Neuronal stem cell (in vitro differentiated cells): ENCODE measurements at regions not wholly inside any gene's neighbourhood (a gene's known extent, or its start where the extent isn't known, plus 50 kb on each side); places are given as distances from the start of the nearest gene placed in this dataset.

Experiments used
- DNase-seq: peaks from one replicate; pipeline ENCODE4 v3.0.0-alpha.2; 2013; ENCODE audit warnings: low spot score
- H2AFZ ChIP-seq: one replicate; pipeline ENCODE4 v1.6.1; 2013; ENCODE audit warnings: mild to moderate bottlenecking, low read length, inconsistent platforms
- H2AK5ac ChIP-seq: 2 replicates; pipeline ENCODE4 v1.6.1; 2013; ENCODE audit warnings: low read depth, mild to moderate bottlenecking, inconsistent platforms, low read length, moderate library complexity, mixed read lengths
- H2BK120ac ChIP-seq: 2 replicates; pipeline ENCODE4 v1.6.1; 2013; ENCODE audit warnings: low read depth, mild to moderate bottlenecking, inconsistent platforms, low read length, moderate library complexity, mixed read lengths
- H2BK12ac ChIP-seq: one replicate; pipeline ENCODE4 v1.6.1; 2013; ENCODE audit warnings: low read length, inconsistent platforms
- H2BK15ac ChIP-seq: 2 replicates; pipeline ENCODE4 v1.6.1; 2013; ENCODE audit warnings: mild to moderate bottlenecking, low read length, inconsistent platforms, mixed read lengths
- H2BK5ac ChIP-seq: one replicate; pipeline ENCODE4 v1.6.1; 2013; ENCODE audit warnings: inconsistent platforms, mild to moderate bottlenecking, low read length, moderate library complexity
- H3K14ac ChIP-seq: one replicate; pipeline ENCODE4 v1.6.1; 2013; ENCODE audit warnings: low read length, inconsistent platforms
- H3K18ac ChIP-seq: 2 replicates; pipeline ENCODE4 v1.6.1; 2013; ENCODE audit warnings: low read length, inconsistent platforms
- H3K23ac ChIP-seq: 2 replicates; pipeline ENCODE4 v1.6.1; 2013; ENCODE audit warnings: low read depth, mild to moderate bottlenecking, mixed read lengths, low read length, inconsistent platforms; ENCODE audit not compliant: poor library complexity
- H3K27ac ChIP-seq: replicated peaks from 3 replicates; pipeline ENCODE4 v1.5.1; 2013; ENCODE audit warnings: low read length, inconsistent platforms
- H3K27me3 ChIP-seq, 3 experiments: 2 replicates each; pipeline ENCODE4 v1.6.1; 2013; ENCODE audit warnings: low read length in 3 of 3, mild to moderate bottlenecking in 2 of 3, inconsistent platforms in 1 of 3, low read depth in 1 of 3, mixed read lengths in 1 of 3, moderate library complexity in 1 of 3; ENCODE audit not compliant: control insufficient read depth in 3 of 3, insufficient read depth in 3 of 3
- H3K36me3 ChIP-seq, 2 donors: replicated peaks in 1 of 2; 2 replicates each; pipeline ENCODE4 v1.6.1; 2013; ENCODE audit warnings: low read length in 2 of 2; ENCODE audit not compliant: control insufficient read depth in 2 of 2, insufficient read depth in 2 of 2
- H3K4ac ChIP-seq: 2 replicates; pipeline ENCODE4 v1.6.1; 2013; ENCODE audit warnings: inconsistent platforms, mild to moderate bottlenecking, low read length, moderate library complexity
- H3K4me1 ChIP-seq, 2 donors: 1 replicate in 1 of 2; 2 replicates in 1 of 2; pipeline ENCODE4 v1.6.1; 2013; ENCODE audit warnings: low read length in 2 of 2, low read depth in 1 of 2; ENCODE audit not compliant: control insufficient read depth in 2 of 2, insufficient read depth in 1 of 2
- H3K4me2 ChIP-seq: one replicate; pipeline ENCODE4 v1.6.1; 2013; ENCODE audit warnings: mild to moderate bottlenecking, low read length, inconsistent platforms; ENCODE audit not compliant: insufficient read depth, poor library complexity, severe bottlenecking
- H3K4me3 ChIP-seq, 2 donors: 2 replicates each; pipeline ENCODE4 v1.5.1; 2013; ENCODE audit warnings: low read length in 2 of 2, mild to moderate bottlenecking in 2 of 2, inconsistent platforms in 1 of 2, moderate library complexity in 1 of 2
- H3K79me1 ChIP-seq: one replicate; pipeline ENCODE4 v1.6.1; 2013; ENCODE audit warnings: low read depth, mild to moderate bottlenecking, inconsistent platforms, low read length, moderate library complexity
- H3K9ac ChIP-seq: one replicate; pipeline ENCODE4 v1.6.1; 2013; ENCODE audit warnings: mild to moderate bottlenecking, low read depth, low read length, inconsistent platforms; ENCODE audit not compliant: poor library complexity
- H3K9me3 ChIP-seq, 2 donors: replicated peaks in 1 of 2; 2 replicates each; pipeline versions ENCODE3 to v1.6.1; 2013; ENCODE audit warnings: low read length in 2 of 2, mild to moderate bottlenecking in 2 of 2, inconsistent platforms in 1 of 2, low read depth in 1 of 2, mixed read lengths in 1 of 2, moderate library complexity in 1 of 2; ENCODE audit not compliant: control insufficient read depth in 2 of 2, insufficient read depth in 1 of 2
- H4K8ac ChIP-seq: one replicate; pipeline ENCODE4 v1.6.1; 2013; ENCODE audit warnings: low read depth, mild to moderate bottlenecking, inconsistent platforms, low read length, moderate library complexity
- H4K91ac ChIP-seq: one replicate; pipeline ENCODE4 v1.6.1; 2013; ENCODE audit warnings: low read length, low read depth, mild to moderate bottlenecking, inconsistent platforms; ENCODE audit not compliant: poor library complexity
- WGBS, 2 donors: extraction: QIAGEN DNeasy Blood & Tissue Kit; methylation state at CpG; one replicate each; pipeline ENCODE4 v1.1.7; 2013; ENCODE audit warnings: missing lambda C conversion rate in 2 of 2, mixed read lengths in 1 of 2; ENCODE audit not compliant: insufficient read length in 2 of 2, insufficient replicate concordance in 1 of 2; ENCODE audit errors: extremely low coverage in 2 of 2; 5-methylcytosine and 5-hydroxymethylcytosine counted together

DNA sequence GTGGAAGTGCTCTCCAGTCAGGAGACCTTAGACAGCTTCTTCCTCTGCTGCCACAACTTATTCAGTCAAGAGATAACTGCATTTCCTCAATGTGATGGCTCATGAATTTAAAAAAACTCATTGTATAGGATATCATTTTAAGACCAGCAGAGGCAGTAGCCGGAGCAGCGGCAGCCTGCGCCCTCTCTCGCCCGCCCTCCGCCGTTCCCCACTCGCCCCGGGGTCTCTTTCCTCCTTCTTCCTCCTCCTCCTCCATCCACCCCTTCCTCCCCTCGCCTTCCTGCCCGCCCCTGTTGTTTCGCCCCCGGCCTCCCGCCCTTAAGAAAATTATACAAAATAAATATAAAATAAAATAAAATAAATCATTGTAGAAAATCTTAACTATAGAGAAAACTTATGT, 687.6 kb downstream of the FLRT2 start:
- no peak overlapping the region for H3K9ac ChIP-seq
- no peak overlapping the region for H2BK15ac ChIP-seq
- WGBS, 2 donors: no CpG with 5 or more reads among the region's 14 CpGs
- no peak overlapping the region for H3K14ac ChIP-seq
- H2BK12ac ChIP-seq: no peak overlapping the region
- no peaks in the 10 kb centered on the region for H3K79me1 ChIP-seq
- no peaks in the 10 kb centered on the region for H3K36me3 ChIP-seq
- DNase-seq: no peak
- H3K4me2 ChIP-seq: no peak overlapping the region
- H2BK120ac ChIP-seq: no peak overlapping the region
- H3K4me1 ChIP-seq: peaks cover 0 to 3% of the 10 kb centered on the region in 2 donors
- no peak overlapping the region for H4K8ac ChIP-seq
- H3K18ac ChIP-seq: no peak overlapping the region
- H3K27me3 ChIP-seq: no peaks in the 10 kb centered on the region
- no peak overlapping the region for H4K91ac ChIP-seq
- H3K23ac ChIP-seq: no peak overlapping the region
- no peak overlapping the region for H3K4me3 ChIP-seq
- H2AFZ ChIP-seq: no peak overlapping the region
- no peak overlapping the region for H3K4ac ChIP-seq
- no peak overlapping the region for H3K27ac ChIP-seq
- H2AK5ac ChIP-seq: no peak overlapping the region
- no peak overlapping the region for H2BK5ac ChIP-seq
- no peaks in the 10 kb centered on the region for H3K9me3 ChIP-seq

- Histone ChIP-seq H2BK12ac (no peak overlapping the region), H3K79me1 (no peaks in the 10 kb centered on the region), H3K4me3 (no peak overlapping the region), H3K18ac (no peak overlapping the region), H4K8ac (no peak overlapping the region), H3K27me3 (no peaks in the 10 kb centered on the region), H2AFZ (no peak overlapping the region), H2BK5ac (no peak overlapping the region), H3K36me3 (no peaks in the 10 kb centered on the region), H2AK5ac (no peak overlapping the region), H3K4ac (no peak overlapping the region), H3K14ac (no peak overlapping the region), H3K9me3 (no peaks in the 10 kb centered on the region), H2BK15ac (no peak overlapping the region), H3K4me1 (no peaks in the 10 kb centered on the region), H3K23ac (no peak overlapping the region), H2BK120ac (no peak overlapping the region), H3K27ac (no peak overlapping the region), H3K4me2 (no peak overlapping the region), H3K9ac (no peak overlapping the region), H4K91ac (no peak overlapping the region)
- no CpG with 5 or more reads among the region's 1 CpG for WGBS, 2 donors
- DNase-seq: no peak
These were observed 673.9 kb downstream of the FLRT2 start for GRCh38 chr14:86203843-86204242.

DNA sequence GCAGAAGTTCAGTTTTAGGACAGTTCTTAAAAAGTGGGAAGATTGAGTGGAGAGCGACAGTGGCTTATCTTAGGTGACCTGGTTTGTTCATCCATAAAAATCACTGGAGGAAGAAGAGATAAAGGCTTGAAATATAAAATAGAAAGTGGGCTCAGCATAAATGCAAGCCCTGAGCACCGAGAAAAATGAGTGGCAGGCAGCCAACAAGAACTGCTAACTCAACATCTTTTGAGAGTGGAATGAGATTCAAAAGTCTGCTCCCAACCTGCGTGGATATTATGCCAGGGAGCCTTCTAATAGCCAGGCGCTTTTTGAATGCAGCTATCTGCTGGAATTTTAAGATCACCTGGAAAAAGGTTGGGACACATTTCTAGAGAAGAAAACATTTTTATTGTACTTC, 666.5 kb downstream of the FLRT2 start:
- no peak overlapping the region for H3K14ac ChIP-seq
- H3K18ac ChIP-seq: no peak overlapping the region
- WGBS, 2 donors: no CpG with 5 or more reads among the region's 4 CpGs
- H3K27ac ChIP-seq: no peak overlapping the region
- H2BK5ac ChIP-seq: no peak overlapping the region
- no peak overlapping the region for H3K23ac ChIP-seq
- no peak overlapping the region for H4K91ac ChIP-seq
- H2BK12ac ChIP-seq: no peak overlapping the region
- no peaks in the 10 kb centered on the region for H3K4me1 ChIP-seq
- no peaks in the 10 kb centered on the region for H3K79me1 ChIP-seq
- no peak overlapping the region for H3K4me2 ChIP-seq
- DNase-seq: no peak
- no peak overlapping the region for H3K4me3 ChIP-seq
- H3K4ac ChIP-seq: no peak overlapping the region
- no peaks in the 10 kb centered on the region for H3K9me3 ChIP-seq
- no peak overlapping the region for H4K8ac ChIP-seq
- H3K27me3 ChIP-seq: no peaks in the 10 kb centered on the region
- no peak overlapping the region for H2BK15ac ChIP-seq
- no peak overlapping the region for H2AFZ ChIP-seq
- no peak overlapping the region for H2BK120ac ChIP-seq
- no peak overlapping the region for H3K9ac ChIP-seq
- no peaks in the 10 kb centered on the region for H3K36me3 ChIP-seq
- no peak overlapping the region for H2AK5ac ChIP-seq

DNA sequence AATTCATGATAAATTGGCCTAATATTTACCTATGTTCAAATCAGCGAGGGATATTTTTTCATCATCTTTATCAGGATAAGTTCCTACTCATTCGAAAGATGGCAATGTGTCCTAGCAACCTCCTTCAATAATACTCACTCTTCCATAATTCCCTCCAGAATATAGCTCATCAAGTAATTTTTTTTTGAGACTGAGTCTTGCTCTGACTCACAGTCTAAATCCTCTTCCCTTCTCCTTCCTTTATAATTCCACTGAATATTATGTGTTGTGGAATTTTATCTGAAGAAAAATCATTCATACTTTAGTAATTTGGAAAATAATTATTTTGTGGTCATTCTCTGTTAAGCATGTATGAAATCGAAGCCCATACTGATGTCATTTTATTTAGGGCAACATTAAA, 663.8 kb downstream of the FLRT2 start:
- H2BK15ac ChIP-seq: no peak overlapping the region
- no peak overlapping the region for H2AFZ ChIP-seq
- no peak overlapping the region for H2AK5ac ChIP-seq
- DNase-seq: no peak
- no peaks in the 10 kb centered on the region for H3K9me3 ChIP-seq
- no peak overlapping the region for H3K9ac ChIP-seq
- no peak overlapping the region for H3K4ac ChIP-seq
- H3K4me3 ChIP-seq: no peak overlapping the region
- no peak overlapping the region for H3K23ac ChIP-seq
- H2BK12ac ChIP-seq: no peak overlapping the region
- H3K4me1 ChIP-seq: no peaks in the 10 kb centered on the region
- no peak overlapping the region for H4K8ac ChIP-seq
- no CpG with 5 or more reads among the region's 3 CpGs for WGBS, 2 donors
- no peaks in the 10 kb centered on the region for H3K79me1 ChIP-seq
- H2BK120ac ChIP-seq: no peak overlapping the region
- H3K27ac ChIP-seq: no peak overlapping the region
- no peaks in the 10 kb centered on the region for H3K36me3 ChIP-seq
- H2BK5ac ChIP-seq: no peak overlapping the region
- H4K91ac ChIP-seq: no peak overlapping the region
- H3K18ac ChIP-seq: no peak overlapping the region
- H3K27me3 ChIP-seq: no peaks in the 10 kb centered on the region
- no peak overlapping the region for H3K14ac ChIP-seq
- no peak overlapping the region for H3K4me2 ChIP-seq
